Endodermal cell (in vitro differentiated cells): ENCODE measurements at regions not wholly inside any gene's neighbourhood (a gene's known extent, or its start where the extent isn't known, plus 50 kb on each side); places are given as distances from the start of the nearest gene placed in this dataset.

Experiments
- DNase-seq: peaks from one replicate; pipeline ENCODE4 v3.0.0-alpha.2; 2017
- H3K27ac ChIP-seq: 2 replicates; pipeline ENCODE4 v1.5.1; 2013; ENCODE audit warnings: mild to moderate bottlenecking, low read depth, low read length, moderate library complexity
- H3K27me3 ChIP-seq: 2 replicates; pipeline ENCODE4 v1.6.1; 2013; ENCODE audit warnings: mild to moderate bottlenecking, low read length, moderate library complexity; ENCODE audit not compliant: insufficient read depth, control insufficient read depth, poor library complexity, severe bottlenecking
- H3K36me3 ChIP-seq: 2 replicates; pipeline ENCODE4 v1.7.0; 2013; ENCODE audit warnings: mild to moderate bottlenecking, low read length, moderate library complexity; ENCODE audit not compliant: control insufficient read depth, insufficient read depth
- H3K4me1 ChIP-seq: one replicate; pipeline ENCODE4 v1.7.0; 2013; ENCODE audit warnings: low read length; ENCODE audit not compliant: control insufficient read depth, insufficient read depth
- H3K4me3 ChIP-seq: 2 replicates; pipeline ENCODE4 v1.5.1; 2013; ENCODE audit warnings: mild to moderate bottlenecking, low read length, moderate library complexity
- H3K9ac ChIP-seq: 2 replicates; pipeline ENCODE4 v1.6.1; 2013; ENCODE audit warnings: mild to moderate bottlenecking, low read length, moderate library complexity; ENCODE audit not compliant: poor library complexity, severe bottlenecking; ENCODE audit errors: extremely low read depth
- H3K9me3 ChIP-seq: 2 replicates; pipeline ENCODE4 v1.6.1; 2013; ENCODE audit warnings: mild to moderate bottlenecking, low read length, moderate library complexity; ENCODE audit not compliant: control insufficient read depth
- H3K27ac Mint-ChIP-seq: 2 replicates; pipeline ENCODE4 v1.8.0; 2020; ENCODE audit warnings: mixed read lengths
- H3K27me3 Mint-ChIP-seq: 2 replicates; pipeline ENCODE4 v1.8.0; 2021; ENCODE audit warnings: mild to moderate bottlenecking, mixed read lengths; ENCODE audit not compliant: insufficient read depth
- H3K36me3 Mint-ChIP-seq: 2 replicates; pipeline ENCODE4 v1.8.0; 2020; ENCODE audit warnings: low read depth, mixed read lengths
- H3K4me1 Mint-ChIP-seq: 2 replicates; pipeline ENCODE4 v1.8.0; 2020; ENCODE audit warnings: mixed read lengths
- H3K4me3 Mint-ChIP-seq: 2 replicates; pipeline ENCODE4 v1.8.0; 2020; ENCODE audit warnings: mild to moderate bottlenecking, moderate library complexity, mixed read lengths
- H3K9me3 Mint-ChIP-seq: 2 replicates; pipeline ENCODE4 v1.8.0; 2020; ENCODE audit warnings: mild to moderate bottlenecking, mixed read lengths
- WGBS, 2 experiments: methylation state at CpG; one replicate each; pipeline versions ENCODE4 v1.1.5 to v1.1.7; 2013; ENCODE audit warnings: missing lambda C conversion rate in 2 of 2, mixed read lengths in 1 of 2; ENCODE audit not compliant: insufficient coverage in 1 of 2, insufficient read length in 1 of 2; 5-methylcytosine and 5-hydroxymethylcytosine counted together
- TF ChIP-seq, protein P1 (sequence below): fragments of 200-600 bp; sonication (generic); conservative IDR thresholded peaks from 2 replicates; pipeline ENCODE4 v1.5.0; 2021; ENCODE audit warnings: antibody characterized with exemption, mild to moderate bottlenecking

DNA sequence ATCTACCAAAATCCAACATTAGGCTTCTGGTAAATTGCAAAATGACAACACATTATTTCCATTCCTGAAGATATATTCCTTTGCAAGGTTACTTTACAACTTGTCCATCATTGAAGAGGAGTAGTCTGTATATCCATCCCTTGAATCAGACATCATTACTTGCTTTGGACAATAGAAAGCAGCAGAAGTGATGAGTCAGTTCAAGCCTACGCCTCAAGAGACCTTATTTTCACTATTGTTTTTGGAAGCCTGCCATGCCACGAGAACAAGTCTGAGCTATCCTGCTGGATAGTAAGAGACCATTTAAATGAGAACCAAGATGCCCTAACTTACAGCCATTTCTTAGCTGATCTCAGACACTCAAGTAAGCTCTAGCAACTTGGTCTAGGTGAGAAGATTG, 246.0 kb upstream of the HHIP start:
- peaks cover 4% of the 10 kb centered on the region for H3K4me1 Mint-ChIP-seq
- no peaks in the 10 kb centered on the region for H3K36me3 Mint-ChIP-seq
- Histone ChIP-seq H3K27me3 (no peaks in the 10 kb centered on the region), H3K4me1 (no peaks in the 10 kb centered on the region), H3K9me3 (peaks cover 10% of the 10 kb centered on the region), H3K4me3 (no peak overlapping the region), H3K36me3 (no peaks in the 10 kb centered on the region), H3K9ac (no peak overlapping the region), H3K27ac (no peak overlapping the region)
- peaks cover 3% of the 10 kb centered on the region for H3K9me3 Mint-ChIP-seq
- TF ChIP-seq, protein P1, sequence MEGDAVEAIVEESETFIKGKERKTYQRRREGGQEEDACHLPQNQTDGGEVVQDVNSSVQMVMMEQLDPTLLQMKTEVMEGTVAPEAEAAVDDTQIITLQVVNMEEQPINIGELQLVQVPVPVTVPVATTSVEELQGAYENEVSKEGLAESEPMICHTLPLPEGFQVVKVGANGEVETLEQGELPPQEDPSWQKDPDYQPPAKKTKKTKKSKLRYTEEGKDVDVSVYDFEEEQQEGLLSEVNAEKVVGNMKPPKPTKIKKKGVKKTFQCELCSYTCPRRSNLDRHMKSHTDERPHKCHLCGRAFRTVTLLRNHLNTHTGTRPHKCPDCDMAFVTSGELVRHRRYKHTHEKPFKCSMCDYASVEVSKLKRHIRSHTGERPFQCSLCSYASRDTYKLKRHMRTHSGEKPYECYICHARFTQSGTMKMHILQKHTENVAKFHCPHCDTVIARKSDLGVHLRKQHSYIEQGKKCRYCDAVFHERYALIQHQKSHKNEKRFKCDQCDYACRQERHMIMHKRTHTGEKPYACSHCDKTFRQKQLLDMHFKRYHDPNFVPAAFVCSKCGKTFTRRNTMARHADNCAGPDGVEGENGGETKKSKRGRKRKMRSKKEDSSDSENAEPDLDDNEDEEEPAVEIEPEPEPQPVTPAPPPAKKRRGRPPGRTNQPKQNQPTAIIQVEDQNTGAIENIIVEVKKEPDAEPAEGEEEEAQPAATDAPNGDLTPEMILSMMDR, result no peak
- no peak overlapping the region for H3K27ac Mint-ChIP-seq
- H3K4me3 Mint-ChIP-seq, result no peak overlapping the region
- no peaks in the 10 kb centered on the region for H3K27me3 Mint-ChIP-seq
- 94 to 100% methylated on average over 1 to 2 of the region's 2 CpGs for WGBS, 2 experiments
- DNase-seq, result no peak

DNA sequence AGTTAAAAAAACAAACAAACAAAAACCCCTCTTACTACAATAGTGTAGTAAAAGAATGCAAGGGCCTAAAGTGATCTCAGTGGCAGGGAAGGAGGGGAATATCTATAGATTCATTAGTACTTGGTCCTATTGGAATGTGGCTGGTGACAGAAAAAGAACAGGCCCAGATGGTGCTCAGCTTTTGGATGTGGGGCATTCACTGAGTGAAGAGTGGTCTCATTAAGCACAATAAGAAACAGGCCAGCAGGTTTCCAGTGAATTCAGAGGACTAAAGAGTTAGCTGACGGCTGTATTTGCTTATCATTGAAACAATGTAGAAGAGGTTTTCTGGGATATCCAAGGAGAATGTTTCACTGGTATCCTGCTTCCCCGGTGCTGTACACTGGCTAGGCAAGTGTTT, 243.8 kb upstream of the HHIP start:
- Histone ChIP-seq H3K27me3 (no peaks in the 10 kb centered on the region), H3K4me1 (no peaks in the 10 kb centered on the region), H3K9ac (no peak overlapping the region), H3K27ac (no peak overlapping the region), H3K9me3 (peaks cover 10% of the 10 kb centered on the region), H3K4me3 (no peak overlapping the region), H3K36me3 (no peaks in the 10 kb centered on the region)
- WGBS, 2 experiments, result 80 to 85% methylated on average over 2 of the region's 2 CpGs
- peaks cover 4% of the 10 kb centered on the region for H3K4me1 Mint-ChIP-seq
- no peak overlapping the region for H3K4me3 Mint-ChIP-seq
- H3K27me3 Mint-ChIP-seq, result no peaks in the 10 kb centered on the region
- H3K9me3 Mint-ChIP-seq, result no peaks in the 10 kb centered on the region
- DNase-seq, result no peak
- TF ChIP-seq, protein P1, result no peak
- H3K36me3 Mint-ChIP-seq, result no peaks in the 10 kb centered on the region
- no peak overlapping the region for H3K27ac Mint-ChIP-seq

DNA sequence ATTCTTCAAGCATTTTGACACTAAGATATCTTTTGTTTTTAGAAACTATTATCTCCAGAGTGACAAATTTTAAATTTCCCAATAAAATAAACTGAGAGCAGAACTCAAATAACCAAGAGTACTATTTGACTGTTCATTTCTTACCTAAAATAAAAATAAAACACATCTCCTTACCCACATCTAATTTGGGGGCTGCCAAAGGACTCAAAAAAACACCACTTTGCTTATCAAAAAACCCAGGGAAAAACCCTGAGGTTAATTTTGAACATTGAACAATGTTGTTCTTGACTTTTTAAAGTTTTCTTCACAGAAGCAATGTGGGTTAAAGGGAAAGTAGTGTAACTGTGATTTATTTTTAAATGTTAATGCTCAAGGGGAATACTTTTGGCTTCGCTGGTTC, 243.0 kb upstream of the HHIP start:
- H3K4me3 Mint-ChIP-seq, result no peak overlapping the region
- Histone ChIP-seq H3K9ac (no peak overlapping the region), H3K27me3 (no peaks in the 10 kb centered on the region), H3K4me1 (no peaks in the 10 kb centered on the region), H3K4me3 (no peak overlapping the region), H3K36me3 (no peaks in the 10 kb centered on the region), H3K27ac (no peak overlapping the region), H3K9me3 (peaks cover 6% of the 10 kb centered on the region)
- H3K36me3 Mint-ChIP-seq, result no peaks in the 10 kb centered on the region
- TF ChIP-seq, protein P1, result no peak
- H3K4me1 Mint-ChIP-seq, result peaks cover 4% of the 10 kb centered on the region
- no peaks in the 10 kb centered on the region for H3K27me3 Mint-ChIP-seq
- WGBS, 2 experiments, result 83% methylated on average over 1 of the region's 1 CpG; no CpG with 5 or more reads in 1 of the 2 experiments
- no peak for DNase-seq
- H3K9me3 Mint-ChIP-seq, result no peaks in the 10 kb centered on the region
- H3K27ac Mint-ChIP-seq, result no peak overlapping the region
